GM20000 (cell line): ENCODE measurements at regions not wholly inside any gene's neighbourhood (a gene's known extent, or its start where the extent isn't known, plus 50 kb on each side); places are given as distances from the start of the nearest gene placed in this dataset.
A peak's percentile ranks its signal among the peaks of the same experiment; 100 is the strongest.

Experiments
- DNase-seq: peaks from one replicate; pipeline ENCODE4 v3.0.0; 2012; ENCODE audit warnings: low spot score
- TF ChIP-seq, protein P1 (sequence below): IDR thresholded peaks from 2 replicates; pipeline ENCODE4 v1.5.1; 2012; ENCODE audit warnings: mild to moderate bottlenecking, control low read depth; ENCODE audit errors: extremely low read depth, missing control alignments

DNA sequence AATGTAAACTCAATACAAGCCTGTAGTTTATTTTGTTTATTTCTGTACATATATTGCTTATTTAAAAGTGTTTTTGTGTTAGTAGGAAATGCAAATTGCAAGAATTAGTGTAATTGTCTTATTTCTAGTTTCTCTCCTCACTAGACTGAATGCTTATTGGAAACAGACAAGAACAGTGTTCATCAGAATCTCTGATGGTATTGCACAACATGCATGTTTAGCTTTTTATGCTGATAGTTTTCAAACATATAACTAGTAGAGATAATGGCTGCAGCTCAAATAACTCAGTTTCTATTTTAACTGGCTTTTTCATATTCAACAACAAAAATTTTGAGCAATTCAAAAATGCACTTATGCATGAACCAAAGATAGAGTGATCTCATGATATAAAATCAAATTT is 68.8 kb upstream of the HTR4 start:
- no peak for DNase-seq
- TF ChIP-seq, protein P1, sequence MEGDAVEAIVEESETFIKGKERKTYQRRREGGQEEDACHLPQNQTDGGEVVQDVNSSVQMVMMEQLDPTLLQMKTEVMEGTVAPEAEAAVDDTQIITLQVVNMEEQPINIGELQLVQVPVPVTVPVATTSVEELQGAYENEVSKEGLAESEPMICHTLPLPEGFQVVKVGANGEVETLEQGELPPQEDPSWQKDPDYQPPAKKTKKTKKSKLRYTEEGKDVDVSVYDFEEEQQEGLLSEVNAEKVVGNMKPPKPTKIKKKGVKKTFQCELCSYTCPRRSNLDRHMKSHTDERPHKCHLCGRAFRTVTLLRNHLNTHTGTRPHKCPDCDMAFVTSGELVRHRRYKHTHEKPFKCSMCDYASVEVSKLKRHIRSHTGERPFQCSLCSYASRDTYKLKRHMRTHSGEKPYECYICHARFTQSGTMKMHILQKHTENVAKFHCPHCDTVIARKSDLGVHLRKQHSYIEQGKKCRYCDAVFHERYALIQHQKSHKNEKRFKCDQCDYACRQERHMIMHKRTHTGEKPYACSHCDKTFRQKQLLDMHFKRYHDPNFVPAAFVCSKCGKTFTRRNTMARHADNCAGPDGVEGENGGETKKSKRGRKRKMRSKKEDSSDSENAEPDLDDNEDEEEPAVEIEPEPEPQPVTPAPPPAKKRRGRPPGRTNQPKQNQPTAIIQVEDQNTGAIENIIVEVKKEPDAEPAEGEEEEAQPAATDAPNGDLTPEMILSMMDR, result no peak

DNA sequence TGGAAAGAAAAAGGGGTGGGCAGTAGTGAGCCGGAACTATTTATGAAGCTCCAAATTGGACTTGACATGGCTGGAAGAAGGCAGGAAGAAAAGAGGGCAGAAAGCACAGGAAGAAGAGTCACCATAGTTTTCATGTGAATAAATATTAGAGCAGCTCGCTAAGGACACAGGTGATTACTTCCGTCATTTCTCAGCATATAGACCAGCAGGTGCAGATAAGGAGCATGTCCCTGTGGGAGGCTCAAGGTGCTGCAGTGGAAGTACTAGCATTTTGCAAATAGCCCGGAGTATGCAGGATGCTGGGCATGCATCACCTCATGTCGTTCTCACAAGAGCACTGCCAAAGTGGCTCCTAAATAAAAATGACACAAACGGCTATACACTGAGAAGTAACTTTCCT is 71.3 kb upstream of the HTR4 start:
- DNase-seq, result no peak
- TF ChIP-seq, protein P1, result no peak

DNA sequence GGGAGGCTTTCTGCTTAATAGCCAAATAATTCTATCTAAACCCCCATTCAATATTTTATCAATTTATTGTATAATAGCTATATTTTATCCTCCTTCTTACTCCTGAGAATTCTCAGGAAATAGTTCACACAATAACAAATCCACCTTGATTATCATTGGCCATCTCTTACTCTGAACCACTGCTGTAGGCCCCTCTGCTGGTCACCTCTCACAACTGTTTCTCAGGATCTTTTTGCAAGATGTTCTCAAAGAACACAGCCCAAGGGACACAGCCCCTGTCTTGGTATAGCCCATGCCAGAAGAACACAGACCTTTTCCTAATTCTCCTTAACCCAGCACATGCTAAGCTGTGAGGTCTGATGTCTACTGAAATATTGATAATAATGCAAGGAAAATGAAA is 74.9 kb upstream of the HTR4 start:
- TF ChIP-seq, protein P1, result no peak
- no peak for DNase-seq

DNA sequence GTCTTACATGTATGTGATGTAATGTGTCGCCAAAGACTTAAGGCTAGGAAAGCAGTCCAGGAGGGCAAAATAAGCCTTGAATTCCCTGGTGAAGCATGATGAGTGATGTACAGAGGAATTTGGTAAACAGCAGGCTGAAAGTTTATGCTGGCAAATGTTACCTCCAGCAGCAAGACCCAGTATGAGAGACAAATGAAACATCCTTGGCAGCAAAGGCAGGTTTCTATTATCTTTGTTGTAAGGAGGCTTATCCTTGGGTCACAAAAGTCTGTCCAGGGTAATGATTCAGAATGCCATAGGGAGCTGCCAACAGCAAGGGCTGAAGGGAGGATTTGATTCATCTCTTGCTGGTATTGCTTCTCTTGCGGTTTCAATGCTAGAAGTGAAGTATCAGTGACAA is 75.9 kb upstream of the HTR4 start:
- TF ChIP-seq, protein P1, result no peak
- DNase-seq, result no peak

DNA sequence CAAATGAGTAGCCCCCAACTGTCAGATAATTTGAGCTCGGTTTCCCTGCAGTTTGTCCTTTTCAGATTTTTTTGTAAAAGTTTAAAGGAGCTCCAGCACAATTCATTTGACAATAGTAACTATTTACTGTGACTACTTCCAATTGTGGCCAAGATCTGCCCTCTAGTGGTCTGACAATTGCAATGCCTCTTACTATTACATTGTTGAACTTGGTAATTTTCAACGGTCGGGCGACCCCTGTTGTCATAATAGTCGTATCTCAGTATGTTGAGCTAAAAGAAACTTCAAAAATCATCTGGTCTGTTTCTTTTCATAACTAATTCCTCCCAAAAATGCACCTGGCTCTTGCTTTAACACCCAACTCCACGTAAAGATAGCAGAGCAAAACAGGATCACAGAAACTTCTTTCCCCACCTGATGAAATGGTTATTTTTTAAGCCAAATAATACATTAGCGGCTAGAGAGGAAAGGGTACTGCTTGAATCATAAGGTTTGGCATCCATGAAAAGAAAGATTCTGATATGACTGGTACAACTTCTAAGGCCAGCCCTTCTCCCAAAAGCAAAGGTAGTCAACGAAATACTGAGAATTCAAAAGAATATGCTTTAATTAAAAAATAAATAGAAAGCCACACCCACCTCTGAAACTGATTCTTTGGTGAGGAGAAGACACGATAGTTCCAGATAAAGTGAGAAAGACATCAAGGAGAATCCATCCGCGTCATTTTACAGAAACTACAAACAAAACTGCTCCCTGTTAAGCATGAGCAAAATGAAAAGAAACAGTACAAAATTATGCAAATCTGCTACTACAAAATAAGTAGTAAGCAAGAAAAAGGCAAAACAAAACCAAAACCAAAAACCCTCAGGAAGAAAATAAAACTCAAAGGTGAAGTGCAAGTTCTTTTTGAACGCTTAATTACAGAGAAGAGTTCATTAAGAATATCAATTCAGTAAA is 76.9 kb upstream of the HTR4 start:
- DNase-seq, result peak; percentile 52
- TF ChIP-seq, protein P1, result peak; percentile 90

DNA sequence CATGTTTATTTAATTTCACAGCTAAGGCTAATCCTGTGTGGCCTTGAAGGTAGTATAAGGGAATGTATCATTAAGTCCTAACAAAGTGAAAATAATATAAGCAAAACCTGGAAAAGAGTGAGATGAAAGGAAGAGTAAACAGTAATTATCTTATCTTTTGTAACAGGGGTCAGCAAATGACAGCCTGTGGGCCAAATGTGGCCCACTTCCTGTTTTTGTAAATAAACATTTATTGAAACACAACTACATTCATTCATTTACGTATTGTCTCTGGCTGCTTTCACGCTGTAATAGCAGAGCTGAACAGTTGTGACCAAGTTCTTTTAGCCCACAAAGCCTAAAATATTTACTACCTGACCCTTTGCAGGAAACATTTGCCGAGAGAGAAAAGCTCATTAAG is 78.4 kb upstream of the HTR4 start:
- DNase-seq, result no peak

More for the DNA sequence above, 78.4 kb upstream of the HTR4 start:
- TF ChIP-seq, protein P1, result no peak
